ENCODE measurements at regions not wholly inside any gene's neighbourhood (a gene's known extent, or its start where the extent isn't known, plus 50 kb on each side); places are given as distances from the start of the nearest gene placed in this dataset.

DNA sequence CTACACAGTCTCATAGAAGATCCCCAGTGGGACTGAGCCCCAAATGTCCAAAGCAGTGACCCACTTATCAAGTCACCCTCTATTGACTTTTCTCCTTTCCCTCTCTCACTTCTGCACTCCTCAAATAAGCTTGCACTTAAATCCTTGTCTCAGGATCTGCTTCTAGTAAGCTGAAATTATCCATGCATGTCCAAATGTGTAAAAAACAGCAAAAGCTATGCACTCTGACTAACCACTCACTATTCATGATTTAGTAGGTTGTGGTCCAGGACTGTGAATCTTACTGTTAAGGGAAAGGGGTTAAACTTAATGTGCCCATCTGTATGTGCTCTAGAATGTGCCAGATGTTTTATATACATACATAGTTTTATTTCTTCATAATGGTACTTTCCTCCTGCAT lies 115.4 kb downstream of the SCG2 start:
- TF ChIP-seq RFX5 (IDR thresholded peaks at IDR 0.05; ENCODE audit: low read depth, low read length) = no peak
- no peak overlapping the region for H4K91ac ChIP-seq (ENCODE audit: insufficient read depth, low read depth, low read length)
- no peak overlapping the region for H3K14ac ChIP-seq (replicated peaks; ENCODE audit: low read depth, low read length)
- no peak overlapping the region for H2AK9ac ChIP-seq (replicated peaks; ENCODE audit: low read depth, low read length, poor library complexity)
- no peak overlapping the region for H2BK5ac ChIP-seq (ENCODE audit: low read depth, low read length, poor library complexity, severe bottlenecking)
- no peak overlapping the region for H3K18ac ChIP-seq (ENCODE audit: low read depth, low read length)
- ChIA-PET CTCF (no interaction called here), POLR2A (ENCODE audit: unreplicated experiment) (no interaction called here)
- no peak overlapping the region for H3K4me3 ChIP-seq (ENCODE audit: insufficient read depth, low read depth, low read length)
- H3K4me2 ChIP-seq (ENCODE audit: low read depth, low read length) = no peak overlapping the region
- no peaks in the 10 kb centered on the region for H3K9me1 ChIP-seq (ENCODE audit: insufficient read depth, low read length)
- H3K9me3 ChIP-seq (ENCODE audit: control insufficient read depth, insufficient read depth, low read length) = peaks cover 2% of the 10 kb centered on the region; the same call in 1 of the 2 replicates
- no peak overlapping the region for H2AFZ ChIP-seq (replicated peaks; ENCODE audit: low read length, poor library complexity)
- H2BK20ac ChIP-seq (ENCODE audit: low read depth, low read length) = no peak overlapping the region
- no peak for DNase-seq
- H2AK5ac ChIP-seq (ENCODE audit: low read depth, low read length) = no peak overlapping the region
- H3K27me3 ChIP-seq (ENCODE audit: control insufficient read depth, insufficient read depth, low read length) = no peaks in the 10 kb centered on the region
- H3K56ac ChIP-seq (ENCODE audit: extremely low read depth, insufficient read depth, low read length) = no peak overlapping the region
- intact Hi-C loops (cut with micrococcal nuclease) = no loop called here
- no peak overlapping the region for H3K23ac ChIP-seq (ENCODE audit: low read depth, low read length)
- in situ Hi-C loops (cut with MboI; ENCODE audit: low sequenced_read_pairs) = no loop called here
- no peak for ATAC-seq (ENCODE audit: low read depth)
- no peaks in the 10 kb centered on the region for H3K79me1 ChIP-seq (ENCODE audit: low read depth in 1 of 2, low read length in 2 of 2)
- H4K5ac ChIP-seq (ENCODE audit: low read depth, low read length) = no peak overlapping the region
- H2BK15ac ChIP-seq (ENCODE audit: low read depth, low read length) = no peak overlapping the region
- dilution Hi-C loops (cut with HindIII; ENCODE audit: low sequenced_read_pairs, unreplicated experiment) = no loop called here
- no peak overlapping the region for H3K9ac ChIP-seq (ENCODE audit: low read depth, low read length)
- BruUV-seq (replicated peaks) = no TSS peak
- no peak overlapping the region for H3K4ac ChIP-seq (ENCODE audit: low read depth, low read length)
- no peak overlapping the region for H4K8ac ChIP-seq (ENCODE audit: low read depth in 2 of 2, low read length in 2 of 2)
- no peak overlapping the region for H3K27ac ChIP-seq (ENCODE audit: insufficient read depth, low read length)
- no peak overlapping the region for H2BK120ac ChIP-seq (ENCODE audit: low read depth, low read length)
- no peaks in the 10 kb centered on the region for H3K36me3 ChIP-seq (ENCODE audit: control insufficient read depth, insufficient read depth, low read length)
- no peaks in the 10 kb centered on the region for H3K4me1 ChIP-seq (ENCODE audit: control insufficient read depth, insufficient read depth, low read length)
- no peaks in the 10 kb centered on the region for H4K20me1 ChIP-seq (ENCODE audit: insufficient read depth, low read length)

Data from IMR-90 (cell line).